GM12878 (cell line): ENCODE measurements at regions not wholly inside any gene's neighbourhood (a gene's known extent, or its start where the extent isn't known, plus 50 kb on each side); places are given as distances from the start of the nearest gene placed in this dataset.

Source experiments
- ATAC-seq: fragments of 200-7000 bp; cut with Tn5 transposase; 3 replicates; pipeline ENCODE4 v1.9.1; 2020; ENCODE audit warnings: mild to moderate bottlenecking, moderate library complexity
- BruUV-seq: library from RNA; stranded (reverse); fragments of 400-500 nt; replicated peaks from 2 replicates; lab custom pipeline; 2021; lab: Mats Ljungman, UMichigan
- CTCF ChIA-PET: fragments of 300-600 bp; sonication (Branson Sonifier 250); formaldehyde crosslinking; extraction: SDS; loops from one replicate; lab custom pipeline; 2021; ENCODE audit warnings: inconsistent platforms; lab: Yijun Ruan, JAX
- POLR2A ChIA-PET: fragments of 350-600 bp; formaldehyde crosslinking; extraction: SDS; loops from one replicate; lab custom pipeline; 2021; ENCODE audit warnings: inconsistent platforms; lab: Charles Lee
- RAD21 ChIA-PET: fragments of 300-600 bp; sonication (Branson Sonifier 250); formaldehyde crosslinking; loops from one replicate; lab custom pipeline; 2023; ENCODE audit warnings: antibody characterized with exemption; ENCODE audit not compliant: unreplicated experiment; lab: Charles Lee
- SMC1A ChIA-PET: fragments of 300-600 bp; sonication (Branson Sonifier 250); formaldehyde crosslinking; loops from one replicate; lab custom pipeline; 2023; ENCODE audit not compliant: unreplicated experiment, uncharacterized antibody; lab: Charles Lee
- DNase-seq: peaks from one replicate; pipeline ENCODE4 v3.0.0-alpha.2; 2011; ENCODE audit warnings: low read depth, low spot score
- FAIRE-seq: peaks from 3 replicates; lab custom pipeline; 2011; peaks lifted over from hg19 to GRCh38; lab: Jason Lieb, UNC
- H2AFZ ChIP-seq: 2 replicates; pipeline ENCODE4 v1.6.0; 2011; ENCODE audit warnings: low read depth, low read length, control low read depth; ENCODE audit not compliant: control insufficient read depth
- H3K27ac ChIP-seq: 2 replicates; pipeline ENCODE4 v1.5.1; 2011; ENCODE audit warnings: control low read depth; ENCODE audit not compliant: control insufficient read depth, insufficient read depth
- H3K27me3 ChIP-seq, 2 experiments: replicated peaks in 1 of 2; 2 replicates each; pipeline versions ENCODE4 v1.6.0 to v1.6.1; 2011; ENCODE audit warnings: low read length in 1 of 2; ENCODE audit not compliant: control insufficient read depth in 2 of 2, insufficient read depth in 2 of 2
- H3K36me3 ChIP-seq, 2 experiments: 2 replicates each; pipeline ENCODE4 v1.5.1; 2011; ENCODE audit warnings: low read length in 1 of 2; ENCODE audit not compliant: control insufficient read depth in 2 of 2, insufficient read depth in 2 of 2
- H3K4me1 ChIP-seq: 2 replicates; pipeline ENCODE4 v1.6.1; 2011; ENCODE audit warnings: mild to moderate bottlenecking, low read length, moderate library complexity, mixed read lengths; ENCODE audit not compliant: control insufficient read depth, insufficient read depth
- H3K4me2 ChIP-seq: 2 replicates; pipeline ENCODE4 v1.6.0; 2011; ENCODE audit warnings: control low read depth; ENCODE audit not compliant: control insufficient read depth, insufficient read depth
- H3K4me3 ChIP-seq: fragments of 200-600 bp; sonication (generic); 2 replicates; pipeline ENCODE4 v1.5.1; 2016
- H3K79me2 ChIP-seq: 2 replicates; pipeline ENCODE4 v1.6.0; 2011; ENCODE audit warnings: low read length; ENCODE audit not compliant: control insufficient read depth, insufficient read depth
- H3K9ac ChIP-seq: 2 replicates; pipeline ENCODE4 v1.8.0; 2011; ENCODE audit warnings: low read length, control low read depth, mixed read lengths; ENCODE audit not compliant: control insufficient read depth, insufficient read depth
- H3K9me3 ChIP-seq: replicated peaks from 3 replicates; pipeline ENCODE4 v1.5.1; 2011; ENCODE audit warnings: mild to moderate bottlenecking, low read length; ENCODE audit not compliant: control insufficient read depth, insufficient read depth
- H4K20me1 ChIP-seq: 2 replicates; pipeline ENCODE4 v1.6.0; 2011; ENCODE audit not compliant: control insufficient read depth, insufficient read depth
- ASH2L ChIP-seq: fragments of 300-600, 200-600 bp; sonication (generic); IDR thresholded peaks from 2 replicates; pipeline ENCODE4 v1.6.1; 2017; ENCODE audit warnings: low read depth, mild to moderate bottlenecking, borderline replicate concordance
- BHLHE40 ChIP-seq, 2 experiments: fragments of 450-650 bp in 1 of 2; IDR thresholded peaks; 2 replicates each; pipeline ENCODE4 v1.6.1; 2011 to 2017; ENCODE audit warnings: low read depth in 2 of 2, borderline replicate concordance in 1 of 2, improper control_type of control experiment in 1 of 2, low read length in 1 of 2, mild to moderate bottlenecking in 1 of 2
- CEBPB ChIP-seq, 2 experiments: fragments of 150-350 bp in 1 of 2; IDR thresholded peaks; 2 replicates each; pipeline ENCODE4 v1.6.1; 2012 to 2014; ENCODE audit warnings: low read depth in 2 of 2, low read length in 2 of 2, borderline replicate concordance in 1 of 2, inconsistent platforms in 1 of 2
- ESRRA ChIP-seq: IDR thresholded peaks from 2 replicates; pipeline ENCODE4 v1.6.1; 2012; ENCODE audit warnings: mild to moderate bottlenecking, low read length, improper control_type of control experiment
- FOXK2 ChIP-seq: fragments of 450-650 bp; IDR thresholded peaks from 2 replicates; pipeline ENCODE4 v1.6.1; 2017; ENCODE audit warnings: mild to moderate bottlenecking, moderate library complexity
- GABPA ChIP-seq: IDR thresholded peaks from 2 replicates; pipeline ENCODE4 v1.6.1; 2014; ENCODE audit warnings: antibody characterized with exemption, low read depth, mild to moderate bottlenecking, inconsistent platforms
- JUNB ChIP-seq: IDR thresholded peaks from 2 replicates; pipeline ENCODE4 v1.6.1; 2016; ENCODE audit warnings: antibody characterized with exemption, mild to moderate bottlenecking
- MLLT1 ChIP-seq: fragments of 450-650 bp; IDR thresholded peaks from 2 replicates; pipeline ENCODE4 v1.6.1; 2016; ENCODE audit warnings: mild to moderate bottlenecking
- MTA2 ChIP-seq: fragments of 450-650 bp; IDR thresholded peaks from 2 replicates; pipeline ENCODE4 v1.6.1; 2016; ENCODE audit warnings: low read depth, mild to moderate bottlenecking, moderate library complexity
- NFXL1 ChIP-seq: fragments of 450-650 bp; IDR thresholded peaks from 2 replicates; pipeline ENCODE4 v1.6.1; 2017; ENCODE audit warnings: antibody characterized with exemption, mild to moderate bottlenecking, borderline replicate concordance
- PKNOX1 ChIP-seq: fragments of 450-650 bp; IDR thresholded peaks from 2 replicates; pipeline ENCODE4 v1.6.1; 2016; ENCODE audit warnings: mild to moderate bottlenecking
- POLR2AphosphoS2 ChIP-seq: IDR thresholded peaks from 2 replicates; pipeline ENCODE4 v1.6.1; 2011; ENCODE audit warnings: low read depth, mild to moderate bottlenecking, low read length, improper control_type of control experiment, moderate library complexity
- RCOR1 ChIP-seq: conservative IDR thresholded peaks from 2 replicates; pipeline ENCODE4 v1.6.1; 2012; ENCODE audit warnings: low read depth, low read length, improper control_type of control experiment
- RUNX3 ChIP-seq: IDR thresholded peaks from 2 replicates; pipeline ENCODE4 v1.6.1; 2012; ENCODE audit warnings: low read length, inconsistent platforms
- TAF1 ChIP-seq: IDR thresholded peaks from 2 replicates; pipeline ENCODE4 v1.6.1; 2011; ENCODE audit warnings: mild to moderate bottlenecking, low read depth, low read length, borderline replicate concordance
- WRNIP1 ChIP-seq: IDR thresholded peaks from 2 replicates; pipeline ENCODE4 v1.6.1; 2011; ENCODE audit warnings: low read depth, low read length, improper control_type of control experiment, borderline replicate concordance
- WGBS: methylation state at CpG from one replicate; pipeline ENCODE4 v1.1.6; 2016; ENCODE audit warnings: low lambda C conversion rate; ENCODE audit not compliant: insufficient replicate concordance, insufficient coverage; ENCODE audit errors: missing lambda C conversion rate; 5-methylcytosine and 5-hydroxymethylcytosine counted together
- in situ Hi-C: fragments of 300-500 bp; cut with MboI; formaldehyde crosslinking; loops from 9 replicates; pipeline ENCODE4 v1.14.3; 2018; ENCODE audit warnings: mixed read lengths
- intact Hi-C: fragments of 100-400 bp; cut with micrococcal nuclease; formaldehyde crosslinking; loops from one replicate; pipeline ENCODE4 v1.14.2; 2022; ENCODE audit not compliant: unreplicated experiment
- TF ChIP-seq, protein P1 (sequence below): fragments of 450-650 bp; IDR thresholded peaks from 2 replicates; pipeline ENCODE4 v1.6.1; 2017; ENCODE audit warnings: mild to moderate bottlenecking, low read depth, inconsistent platforms; ENCODE audit not compliant: poor library complexity, severe bottlenecking

DNA sequence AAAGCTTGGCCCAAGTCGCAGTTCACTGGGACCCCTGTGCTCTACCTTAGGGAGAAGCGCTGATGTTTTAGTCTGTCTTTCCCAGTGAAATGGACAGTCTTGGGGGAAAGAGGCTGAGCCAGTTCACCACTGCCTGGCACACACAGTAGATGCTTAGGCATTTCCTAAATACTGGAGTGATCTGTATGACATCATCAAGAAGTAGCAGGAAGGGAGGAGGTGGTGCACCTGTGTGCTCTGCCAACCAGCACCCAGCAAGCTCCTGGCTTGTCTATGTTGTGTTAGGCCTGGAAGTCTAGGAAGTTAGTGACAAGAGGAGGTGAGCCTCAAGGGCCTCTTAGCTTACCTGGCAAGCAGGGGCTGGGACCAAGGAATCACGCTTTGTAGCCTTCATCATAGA is 158.2 kb upstream of the NFIA start:
- H3K4me3 ChIP-seq = no peak overlapping the region
- H2AFZ ChIP-seq = no peak overlapping the region
- intact Hi-C loops = no loop called here
- TF ChIP-seq MTA2 = no peak
- TF ChIP-seq TAF1 = no peak
- TF ChIP-seq NFXL1 = no peak
- TF ChIP-seq, protein P1, sequence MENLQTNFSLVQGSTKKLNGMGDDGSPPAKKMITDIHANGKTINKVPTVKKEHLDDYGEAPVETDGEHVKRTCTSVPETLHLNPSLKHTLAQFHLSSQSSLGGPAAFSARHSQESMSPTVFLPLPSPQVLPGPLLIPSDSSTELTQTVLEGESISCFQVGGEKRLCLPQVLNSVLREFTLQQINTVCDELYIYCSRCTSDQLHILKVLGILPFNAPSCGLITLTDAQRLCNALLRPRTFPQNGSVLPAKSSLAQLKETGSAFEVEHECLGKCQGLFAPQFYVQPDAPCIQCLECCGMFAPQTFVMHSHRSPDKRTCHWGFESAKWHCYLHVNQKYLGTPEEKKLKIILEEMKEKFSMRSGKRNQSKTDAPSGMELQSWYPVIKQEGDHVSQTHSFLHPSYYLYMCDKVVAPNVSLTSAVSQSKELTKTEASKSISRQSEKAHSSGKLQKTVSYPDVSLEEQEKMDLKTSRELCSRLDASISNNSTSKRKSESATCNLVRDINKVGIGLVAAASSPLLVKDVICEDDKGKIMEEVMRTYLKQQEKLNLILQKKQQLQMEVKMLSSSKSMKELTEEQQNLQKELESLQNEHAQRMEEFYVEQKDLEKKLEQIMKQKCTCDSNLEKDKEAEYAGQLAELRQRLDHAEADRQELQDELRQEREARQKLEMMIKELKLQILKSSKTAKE = no peak
- no peak for TF ChIP-seq RCOR1
- TF ChIP-seq ASH2L = no peak
- TF ChIP-seq FOXK2 = no peak
- no peak for TF ChIP-seq MLLT1
- TF ChIP-seq RUNX3 = no peak
- no peak for TF ChIP-seq JUNB
- no peak for TF ChIP-seq PKNOX1
- TF ChIP-seq ESRRA = no peak
- no peak for TF ChIP-seq CEBPB (IDR thresholded peaks at IDR 0.05; ENCODE audit: borderline replicate concordance in 1 of 2, low read depth in 2 of 2, low read length in 2 of 2)
- TF ChIP-seq POLR2AphosphoS2 = no peak
- no peak for TF ChIP-seq GABPA
- TF ChIP-seq BHLHE40 (IDR thresholded peaks at IDR 0.05; ENCODE audit: borderline replicate concordance in 1 of 2, low read depth in 2 of 2, low read length in 1 of 2) = no peak
- no peak for TF ChIP-seq WRNIP1
- TF ChIP-seq, all 136 proteins: peak for 0
- ChIA-PET RAD21 (no interaction called here), SMC1A (interaction anchor here (0.6 kb wide), 1 partner anchor 657 kb away, joined by 4 read pairs; no protein-coding TSS in a partner anchor), CTCF (no interaction called here), POLR2A (no interaction called here)
- Histone ChIP-seq H3K27ac (no peak overlapping the region), H3K9me3 (no peaks in the 10 kb centered on the region), H3K27me3 (no peaks in the 10 kb centered on the region; a peak in 2 of 4 replicates), H3K9ac (no peak overlapping the region), H4K20me1 (no peaks in the 10 kb centered on the region), H3K36me3 (no peaks in the 10 kb centered on the region), H3K4me1 (no peaks in the 10 kb centered on the region), H3K4me2 (no peak overlapping the region), H3K79me2 (no peaks in the 10 kb centered on the region)
- in situ Hi-C loops = no loop called here
- no peak for FAIRE-seq
- WGBS = 63% methylated on average over 3 of the region's 3 CpGs
- ATAC-seq = no peak
- DNase-seq = no peak
- BruUV-seq = no TSS peak
